Occipital lobe (tissue), 1 donor: ENCODE measurements at regions not wholly inside any gene's neighbourhood (a gene's known extent, or its start where the extent isn't known, plus 50 kb on each side); places are given as distances from the start of the nearest gene placed in this dataset.

Experiments
- DNase-seq: peaks from one replicate; lab custom pipeline; 2025; lab: John Stamatoyannopoulos, UW

DNA sequence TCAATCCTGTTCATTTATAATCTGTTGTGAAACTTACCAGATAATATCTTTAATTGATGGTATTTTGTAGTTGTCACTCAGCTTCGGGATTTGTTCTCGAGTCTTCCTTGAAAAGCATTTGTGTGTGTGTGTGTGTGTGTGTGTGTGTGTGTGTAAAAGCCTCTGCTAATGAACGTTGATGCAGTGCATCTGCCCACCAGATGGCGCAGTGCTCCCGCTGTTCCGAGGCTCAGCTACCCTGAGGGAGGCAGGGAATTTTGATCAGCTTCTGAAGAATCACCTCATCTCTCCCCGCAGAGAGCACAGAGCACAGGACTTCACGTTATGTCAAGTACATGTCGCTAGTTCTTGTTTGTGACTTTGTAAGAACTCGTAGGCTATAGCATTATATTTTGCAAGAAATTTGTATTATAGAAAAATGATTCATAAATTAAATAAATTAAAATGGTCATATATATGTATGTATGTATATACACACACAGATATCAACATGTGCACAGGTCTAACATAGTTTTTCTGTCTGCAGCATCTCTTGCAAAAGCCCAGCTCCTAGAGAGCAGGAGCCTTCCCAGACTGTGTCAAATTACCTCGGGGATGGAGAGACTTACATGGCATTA is 316.7 kb upstream of the IGFBP7 start:
- peak; percentile 47 for DNase-seq

DNA sequence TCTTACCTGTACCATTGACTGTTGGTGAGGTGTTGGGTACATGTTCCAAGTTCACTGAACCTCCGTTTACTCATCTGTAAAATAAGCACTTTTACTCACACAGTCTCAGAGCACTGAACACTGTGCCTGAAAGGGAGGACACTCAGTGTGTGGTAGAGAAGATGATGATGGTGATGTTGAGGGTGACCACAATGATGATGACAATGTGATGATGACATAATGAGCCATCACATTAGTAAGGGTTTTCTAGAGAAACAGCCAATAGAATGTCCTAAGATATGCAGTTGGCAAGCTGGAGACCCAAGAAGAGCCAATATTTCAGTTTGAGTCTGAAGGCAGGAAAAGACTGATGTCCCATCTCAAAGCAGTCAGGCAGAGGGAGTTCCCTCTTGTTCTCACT is 315.4 kb upstream of the IGFBP7 start:
- DNase-seq, result no peak

DNA sequence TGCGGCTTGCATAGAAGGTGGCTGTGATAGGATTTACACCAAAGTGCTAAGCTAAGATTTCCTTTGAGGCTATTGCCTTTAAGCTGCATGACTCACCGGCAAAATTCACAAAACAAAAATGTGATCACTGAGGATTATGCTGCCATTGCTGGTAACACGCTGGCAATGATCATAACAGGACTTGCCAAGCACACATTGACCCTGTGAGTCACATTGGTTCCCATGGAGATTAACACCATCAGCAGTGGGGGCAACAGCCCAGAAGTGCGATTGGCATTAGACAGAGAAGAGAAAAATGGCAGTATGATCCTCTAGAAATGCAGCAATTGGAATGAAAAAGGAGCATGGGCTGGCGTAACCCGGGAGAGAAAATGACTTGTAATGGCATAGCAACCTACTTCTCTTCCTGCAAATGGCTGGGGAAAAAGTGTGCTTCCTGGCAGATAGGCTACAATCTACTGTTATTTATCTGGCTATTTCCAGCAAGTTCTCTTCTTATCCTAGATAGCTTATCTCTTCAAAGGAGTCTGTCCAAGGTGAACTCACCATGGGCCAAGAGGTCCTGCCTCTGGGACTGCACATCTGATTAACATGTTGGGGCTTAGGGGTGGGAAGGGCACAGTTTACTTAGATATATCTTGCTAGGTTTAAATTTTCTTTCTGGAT is 314.2 kb upstream of the IGFBP7 start:
- DNase-seq, result peak; percentile 38

DNA sequence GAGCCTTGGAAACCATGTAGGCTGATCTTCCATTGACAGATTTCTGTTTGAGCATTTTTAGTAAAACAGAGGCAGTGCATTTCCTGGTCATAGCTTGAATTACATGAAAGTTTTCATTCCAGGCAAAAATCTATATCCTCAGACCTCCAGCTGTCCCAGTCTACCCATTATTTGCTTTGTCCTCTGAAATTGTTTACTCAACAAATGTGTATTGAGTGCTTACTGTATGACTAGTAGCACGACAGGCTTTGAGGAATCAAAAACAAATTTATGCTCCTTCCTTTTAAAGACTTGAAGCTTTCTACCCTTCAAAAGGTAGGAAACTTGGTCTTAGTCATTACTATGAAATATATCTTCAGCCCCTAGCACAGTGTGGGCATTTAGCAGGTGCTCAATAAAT is 307.9 kb upstream of the IGFBP7 start:
- DNase-seq, result no peak

DNA sequence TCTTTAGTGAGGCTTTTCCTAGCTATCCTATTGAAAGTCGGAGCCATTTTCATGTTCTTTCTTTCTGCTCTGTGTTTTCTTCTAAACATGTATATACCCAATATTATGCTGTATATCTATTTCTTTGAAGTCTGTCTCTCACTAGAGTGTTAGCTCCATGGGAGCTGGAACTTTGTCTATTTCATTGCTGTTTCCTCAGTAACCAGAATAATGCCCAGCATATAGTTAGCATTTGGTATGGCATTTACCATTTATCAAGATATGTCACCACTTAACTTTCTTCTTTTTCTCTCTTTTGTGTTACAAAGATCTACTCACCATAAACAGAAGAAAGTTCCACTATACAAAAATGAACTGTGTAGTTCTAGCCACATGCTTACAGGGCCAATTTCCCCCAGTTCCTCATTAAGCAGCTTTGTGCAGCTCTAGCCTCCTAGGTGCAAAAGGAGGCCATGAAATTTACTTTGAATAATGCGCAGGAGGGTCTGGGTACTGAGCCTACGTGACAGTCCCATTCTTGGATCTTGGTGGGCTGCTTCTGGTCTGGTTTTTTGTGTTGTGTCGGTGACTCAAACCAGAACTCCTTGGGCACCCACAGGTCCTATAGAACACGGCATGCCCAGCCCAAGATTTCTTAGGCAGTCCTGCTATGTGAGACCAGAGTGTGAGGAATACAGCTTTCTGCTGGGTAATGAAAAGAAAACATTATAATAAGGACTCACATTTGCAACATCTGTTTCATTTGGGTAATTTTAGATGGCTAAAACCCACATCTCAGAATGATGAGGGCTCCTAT is 302.3 kb upstream of the IGFBP7 start:
- DNase-seq, result no peak

DNA sequence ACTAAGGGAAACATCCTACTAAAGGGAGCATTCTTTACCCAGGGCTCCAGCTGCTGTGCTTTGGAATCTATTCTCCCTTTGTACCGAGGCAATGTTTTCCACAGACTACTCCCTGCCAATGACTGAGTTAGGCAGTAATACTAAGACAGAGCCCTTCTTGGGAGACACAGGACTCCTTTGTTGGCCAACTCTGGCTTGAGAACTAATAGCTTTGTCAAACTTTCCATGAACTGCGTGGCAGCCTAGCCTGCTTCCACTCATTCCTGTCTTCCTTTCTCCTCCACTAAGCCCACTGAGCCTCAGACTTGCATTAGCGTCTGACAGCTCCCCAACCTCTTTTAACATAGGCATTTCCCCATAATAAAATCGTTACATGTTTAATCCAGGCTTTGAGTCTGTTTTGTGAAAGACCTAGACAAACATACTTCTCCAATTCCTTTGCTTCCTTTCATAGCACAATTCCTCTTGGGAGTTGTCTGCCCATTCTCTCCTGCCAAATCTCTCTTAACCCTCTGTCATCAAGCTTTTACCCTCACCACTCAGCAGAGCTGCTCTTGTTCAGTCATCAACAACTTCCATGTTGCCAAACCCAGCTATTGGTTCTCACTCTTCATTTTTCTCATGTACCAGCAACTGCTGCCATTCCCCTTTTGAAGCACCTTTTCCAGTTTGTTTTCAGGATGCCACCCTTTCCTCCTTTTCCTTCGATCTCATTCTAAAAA is 300.3 kb upstream of the IGFBP7 start:
- DNase-seq, result peak; percentile 6

DNA sequence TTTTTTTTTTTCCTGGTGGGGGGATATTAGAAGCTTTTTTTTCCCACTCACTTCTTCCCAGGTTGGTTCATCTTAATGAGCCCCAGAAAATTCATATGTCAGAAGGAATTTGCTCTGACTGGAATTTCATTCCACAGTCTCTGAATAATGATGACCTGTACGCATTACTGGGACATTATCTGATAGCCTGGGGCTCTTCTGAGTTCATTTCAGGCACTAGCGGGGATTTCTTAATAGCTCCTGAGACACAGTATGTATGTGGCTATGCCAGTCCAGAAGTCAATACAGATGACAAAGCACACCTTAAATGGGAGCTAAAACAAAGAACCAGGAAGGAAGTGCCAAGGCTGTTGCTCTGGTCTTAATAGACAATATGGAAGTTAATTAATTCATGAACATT is 295.2 kb upstream of the IGFBP7 start:
- DNase-seq, result no peak

DNA sequence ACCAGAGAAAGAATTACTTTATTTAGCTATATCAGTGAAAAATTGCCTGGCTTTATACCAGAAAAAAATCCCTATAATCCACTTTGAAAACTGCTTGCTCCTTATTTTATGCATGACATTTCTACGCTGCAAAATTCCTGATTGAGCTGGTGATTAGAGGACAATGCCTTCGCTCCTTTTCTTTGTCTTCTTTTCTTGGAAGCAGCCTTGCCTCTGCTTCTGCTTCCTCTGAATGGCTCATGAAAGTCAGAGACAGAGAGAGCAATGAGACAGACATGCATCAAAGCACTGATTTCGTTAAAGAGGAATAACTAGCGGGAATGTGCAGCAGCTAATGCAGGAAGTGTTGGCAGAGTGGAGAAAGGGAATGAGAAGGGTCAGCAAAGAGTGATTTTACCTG is 294.3 kb upstream of the IGFBP7 start:
- DNase-seq, result no peak

DNA sequence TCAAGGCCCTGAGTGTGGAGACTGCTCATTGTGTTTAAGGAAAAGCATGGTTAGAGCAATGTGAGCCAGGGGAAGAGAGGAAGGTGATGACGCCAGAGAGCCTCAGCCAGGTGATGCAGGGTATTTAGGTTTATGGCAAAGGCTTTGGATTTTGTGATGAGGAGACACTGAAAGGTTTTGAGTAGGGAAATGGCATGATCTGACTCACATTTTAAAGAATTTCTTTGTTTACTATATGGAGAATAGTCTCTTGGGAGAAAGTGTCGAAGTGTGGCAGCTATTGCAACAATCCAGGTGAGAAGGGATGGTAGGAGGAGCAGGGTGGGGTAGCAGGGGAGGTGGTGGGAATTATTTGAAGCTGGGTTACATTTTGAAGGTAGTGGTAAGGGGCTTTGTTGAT is 293.4 kb upstream of the IGFBP7 start:
- no peak for DNase-seq

DNA sequence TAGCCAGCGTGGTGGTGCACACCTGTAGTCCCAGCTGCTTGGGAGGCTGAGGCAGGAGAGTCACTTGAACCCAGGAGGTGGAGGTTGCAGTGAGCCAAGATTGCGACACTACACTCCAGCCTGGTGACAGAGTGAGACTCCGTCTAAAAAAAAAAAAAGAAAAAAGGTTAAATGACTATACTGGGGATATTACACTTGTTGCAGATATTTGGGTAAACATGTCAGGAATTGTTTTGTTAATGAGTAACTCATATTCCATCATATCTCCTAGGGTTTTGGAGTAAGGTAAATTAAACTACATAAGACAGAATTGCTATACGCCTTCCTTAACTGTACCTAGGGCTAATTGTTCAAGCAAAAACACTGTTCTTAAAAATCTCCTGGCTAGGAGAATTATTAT is 291.4 kb upstream of the IGFBP7 start:
- DNase-seq, result no peak

DNA sequence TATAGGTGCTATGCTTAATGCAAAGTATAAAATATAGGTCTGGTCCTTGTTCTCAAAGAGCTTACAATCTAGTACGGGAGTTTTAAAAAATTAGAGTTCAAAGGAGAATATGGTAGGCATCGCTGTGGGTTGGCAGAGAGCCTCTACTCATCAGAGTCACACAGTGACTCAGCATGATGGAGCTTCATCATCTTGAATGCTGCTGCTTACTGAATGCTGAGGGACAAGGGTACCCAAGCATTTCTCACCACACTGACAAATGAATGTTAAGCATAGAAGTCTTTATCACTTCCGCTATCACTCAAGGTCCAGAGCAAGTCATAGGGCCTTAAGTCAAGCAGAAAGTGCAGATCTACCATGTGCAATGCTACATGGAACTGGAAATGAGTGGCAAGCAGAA is 268.6 kb upstream of the IGFBP7 start:
- no peak for DNase-seq

DNA sequence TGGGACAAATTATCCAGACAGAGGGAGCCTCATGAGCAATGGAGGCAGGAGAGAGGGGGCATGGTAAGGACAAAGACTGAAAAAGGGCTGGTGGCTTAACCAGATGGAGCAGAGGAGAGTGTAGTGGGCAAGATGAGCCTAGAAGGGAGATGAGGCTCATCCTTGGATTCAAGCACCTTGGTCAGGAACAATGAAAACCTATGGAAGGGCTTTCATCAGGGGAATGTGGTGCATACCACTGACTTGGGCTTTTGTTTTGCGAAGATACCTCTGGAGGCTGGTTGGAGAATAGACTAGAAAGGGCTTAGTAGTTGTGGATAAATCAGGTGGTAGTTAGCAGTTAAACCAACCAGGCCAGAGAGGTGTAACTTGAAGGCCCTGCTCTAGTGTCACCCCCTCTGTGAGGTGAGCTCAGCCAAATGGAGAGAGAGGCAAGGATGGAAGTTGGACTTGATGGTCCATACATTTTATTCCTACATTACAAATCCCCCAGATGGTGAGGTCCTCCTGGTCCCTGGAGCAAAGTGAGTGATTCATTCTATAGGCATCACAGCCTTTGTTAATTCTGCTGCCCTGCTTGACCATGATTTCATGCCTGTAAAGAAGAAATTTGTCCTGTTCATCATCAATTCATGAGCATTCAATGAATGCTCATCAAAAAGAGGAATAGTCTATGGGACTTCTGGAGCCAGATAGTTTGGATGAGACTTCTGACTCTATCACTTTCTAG is 264.8 kb upstream of the IGFBP7 start:
- DNase-seq, result no peak

DNA sequence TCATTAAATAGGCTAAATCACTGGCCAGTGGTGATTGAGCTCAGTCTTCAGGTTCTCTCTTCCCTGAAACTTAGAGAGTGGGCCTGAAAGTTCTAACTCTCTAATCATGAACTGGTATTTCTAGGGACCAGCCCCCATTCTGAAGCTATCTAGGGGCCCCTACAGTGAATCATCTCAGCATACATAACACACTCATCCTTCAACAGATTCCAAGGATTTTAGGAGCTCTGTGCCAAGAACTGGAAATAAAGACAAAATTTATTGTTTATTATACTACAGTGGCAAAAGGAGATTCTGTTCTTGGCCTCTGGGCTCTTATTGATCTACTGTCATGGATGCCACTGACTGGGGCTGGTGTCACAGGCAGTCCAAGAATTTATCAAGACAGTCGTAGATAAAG is 263.8 kb upstream of the IGFBP7 start:
- DNase-seq, result no peak

DNA sequence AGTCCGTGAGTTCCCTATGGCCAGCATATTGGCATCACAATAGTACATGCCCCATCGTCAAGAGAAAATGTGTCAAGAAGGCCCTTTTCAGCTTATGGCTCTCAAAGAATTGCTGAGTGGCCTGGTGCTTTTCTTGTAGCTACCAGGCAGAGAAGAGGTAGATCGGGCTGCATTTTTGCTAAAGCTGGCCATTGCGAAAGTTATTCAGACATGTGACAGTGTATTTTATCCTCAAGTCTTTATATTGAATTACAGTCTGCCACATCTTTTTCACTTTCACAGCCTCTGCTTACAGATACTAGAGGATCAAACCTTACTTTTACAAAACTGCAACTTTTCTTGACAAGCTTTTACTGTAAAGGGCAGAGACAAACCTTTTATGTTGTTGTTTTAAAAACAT is 261.5 kb upstream of the IGFBP7 start:
- DNase-seq, result no peak

DNA sequence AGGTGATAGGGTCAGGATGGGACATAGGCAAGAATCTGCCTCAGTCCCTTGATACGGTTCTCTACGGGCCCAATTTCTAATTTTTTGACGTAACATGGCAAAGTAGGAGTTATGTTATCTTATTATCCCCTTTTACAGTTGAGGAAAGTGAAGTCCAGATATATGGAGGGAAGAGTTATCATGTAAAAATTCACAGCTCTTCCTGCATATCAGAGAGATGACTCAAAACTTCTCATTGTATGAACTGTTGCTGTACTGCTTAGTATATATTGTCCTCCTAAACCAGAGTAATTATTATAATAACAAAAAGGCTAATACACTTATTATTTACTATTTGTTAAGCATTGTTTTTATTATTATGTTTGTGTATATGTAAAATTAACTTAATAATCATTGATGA is 260.5 kb upstream of the IGFBP7 start:
- DNase-seq, result no peak

DNA sequence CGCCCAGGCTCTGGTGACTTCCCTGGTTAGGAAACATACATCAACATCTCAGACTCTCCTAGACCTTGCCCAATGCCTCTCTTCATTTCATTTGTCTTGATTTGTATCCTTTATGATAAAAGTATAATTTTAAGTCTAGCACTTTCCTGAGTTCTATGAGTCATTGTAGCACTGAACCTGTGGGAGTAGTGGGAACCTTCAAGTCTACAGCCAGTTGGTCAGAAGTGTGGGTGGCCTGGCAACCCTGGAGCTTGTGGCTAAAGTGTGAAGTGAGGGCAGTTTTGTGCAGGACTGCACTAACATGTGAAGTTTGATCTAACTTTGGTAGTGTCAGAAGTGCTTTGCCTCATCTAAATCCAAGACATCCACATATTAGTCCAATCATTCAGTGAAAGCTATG is 259.3 kb upstream of the IGFBP7 start:
- DNase-seq, result no peak

DNA sequence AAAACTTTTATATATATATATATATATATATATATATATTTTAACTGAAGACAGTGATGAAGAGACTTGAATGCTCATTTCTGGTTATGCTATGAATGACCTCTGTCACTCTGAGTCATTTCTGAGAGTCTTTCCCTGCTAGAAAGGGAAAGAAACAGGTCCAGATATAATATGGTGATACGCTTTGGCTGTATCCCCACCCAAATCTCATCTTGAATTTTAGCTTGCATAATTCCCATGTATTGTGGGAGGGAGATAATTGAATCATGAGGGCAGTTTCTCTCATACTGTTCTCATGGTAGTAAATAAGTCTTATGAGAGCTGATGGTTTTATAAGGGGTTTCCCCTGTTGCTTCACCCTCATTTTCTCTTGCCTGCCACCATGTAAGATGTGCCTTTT is 254.1 kb upstream of the IGFBP7 start:
- DNase-seq, result no peak

DNA sequence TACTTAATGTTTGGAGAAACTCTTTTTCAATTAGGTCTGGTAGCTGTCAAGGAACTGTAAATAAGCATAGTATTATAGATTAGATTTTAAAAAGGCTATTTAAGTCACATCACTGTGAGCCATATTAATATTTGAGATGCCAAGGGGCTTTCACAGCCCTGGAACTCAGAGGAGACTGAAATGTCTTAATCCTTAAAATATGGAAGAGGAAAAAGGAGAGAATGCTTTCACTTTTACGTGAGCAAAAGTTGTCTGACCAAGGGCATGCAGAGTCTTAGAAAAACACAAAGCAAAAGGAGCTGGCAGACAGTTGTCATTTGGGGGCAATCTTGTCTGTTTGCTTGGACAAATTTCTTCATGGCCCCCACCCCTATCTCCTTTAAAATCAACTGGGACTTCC is 253.2 kb upstream of the IGFBP7 start:
- no peak for DNase-seq

DNA sequence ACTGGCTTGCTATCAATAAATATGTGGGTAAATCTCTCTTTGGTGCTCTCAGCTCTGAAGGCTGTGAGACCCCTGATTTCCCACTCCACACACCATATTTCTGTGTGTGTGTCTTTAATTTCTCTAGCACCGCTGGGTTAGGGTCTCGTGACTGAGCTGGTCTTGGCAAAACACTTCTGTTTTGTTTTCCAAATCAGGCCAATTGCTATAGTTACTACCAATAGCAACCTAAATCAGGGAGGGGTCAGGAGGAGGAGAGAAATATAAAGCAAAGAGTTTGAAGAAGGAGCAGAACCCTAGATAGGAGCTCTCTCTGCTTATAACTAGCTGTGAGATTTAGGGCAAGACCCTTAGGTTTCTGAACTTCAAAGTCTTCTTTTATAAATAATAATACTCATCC is 250.5 kb upstream of the IGFBP7 start:
- no peak for DNase-seq

DNA sequence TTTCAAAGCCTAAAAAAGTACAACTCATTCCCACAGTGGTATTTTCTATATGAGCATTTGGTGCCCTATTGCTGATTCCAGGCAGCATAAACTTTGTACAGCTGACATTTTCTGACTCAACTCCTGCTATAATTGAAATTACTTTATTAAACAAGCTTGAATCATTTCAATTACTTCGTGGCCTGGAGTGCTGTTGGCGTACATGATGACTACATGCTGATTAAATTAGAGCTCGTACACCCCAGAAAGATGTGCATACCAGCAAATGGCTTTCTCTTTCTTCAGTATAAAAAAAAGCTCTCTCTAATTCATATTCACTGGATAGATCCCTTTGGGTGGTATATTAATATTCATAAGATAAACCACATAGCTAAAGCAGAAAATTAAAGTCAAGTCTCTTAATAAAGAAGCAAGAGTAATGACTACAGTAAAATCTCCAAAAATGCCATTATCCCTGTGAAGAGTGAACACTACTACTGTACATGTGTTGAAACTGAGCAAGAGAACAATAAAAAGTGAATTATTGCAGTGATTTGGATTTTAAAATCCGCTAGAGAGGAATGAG is 245.0 kb upstream of the IGFBP7 start:
- DNase-seq, result no peak

DNA sequence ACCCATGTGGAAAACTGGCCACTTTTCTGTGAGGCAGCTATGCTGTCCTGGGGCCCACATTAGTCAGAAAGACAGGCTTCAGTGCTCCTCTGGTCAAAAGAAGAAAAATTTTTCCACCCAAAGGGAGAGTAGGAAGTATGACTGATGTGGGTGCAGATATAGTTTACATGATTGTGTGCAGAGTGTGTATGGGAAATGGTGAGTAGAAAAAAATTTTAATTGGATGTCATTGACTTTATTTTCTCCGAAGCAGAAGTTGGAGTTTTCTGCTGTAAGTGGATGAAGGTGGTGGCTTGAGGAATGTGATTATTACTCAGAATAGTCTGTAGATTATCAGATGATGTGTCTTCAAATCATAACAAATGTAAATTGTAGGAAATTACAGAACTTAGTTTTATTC is 241.5 kb upstream of the IGFBP7 start:
- DNase-seq, result no peak
